PC-3 (cell line): ENCODE measurements at regions not wholly inside any gene's neighbourhood (a gene's known extent, or its start where the extent isn't known, plus 50 kb on each side); places are given as distances from the start of the nearest gene placed in this dataset.

ENCODE experiments used
- ATAC-seq: fragments of 200-7000 bp; cut with Tn5 transposase; 2 replicates; pipeline ENCODE4 v1.9.1; 2020; ENCODE audit warnings: mild to moderate bottlenecking, moderate library complexity
- BruUV-seq: library from RNA; stranded (reverse); fragments of 400-500 nt; replicated peaks from 2 replicates; lab custom pipeline; 2021; lab: Mats Ljungman, UMichigan
- CTCF ChIA-PET: fragments of 300-600 bp; sonication (Branson Sonifier 250); formaldehyde crosslinking; loops from one replicate; lab custom pipeline; 2022; ENCODE audit warnings: antibody characterized with exemption; lab: Charles Lee
- POLR2A ChIA-PET: fragments of 300-600 bp; sonication (Branson Sonifier 250); formaldehyde crosslinking; loops from one replicate; lab custom pipeline; 2022; ENCODE audit warnings: antibody characterized with exemption; ENCODE audit not compliant: unreplicated experiment; lab: Charles Lee
- DNase-seq: peaks from one replicate; pipeline ENCODE4 v3.0.0-alpha.2; 2015
- H2AFZ ChIP-seq: fragments of 300-600 bp; sonication (generic); 2 replicates; pipeline ENCODE4 v1.6.0; 2016; ENCODE audit warnings: antibody characterized with exemption, low read length
- H3F3A ChIP-seq: fragments of 300-600 bp; sonication (generic); one replicate; pipeline ENCODE4 v1.6.0; 2017; ENCODE audit warnings: antibody characterized with exemption, low read length, control low read depth, mild to moderate bottlenecking; ENCODE audit not compliant: unreplicated experiment
- H3K27ac ChIP-seq: fragments of 300-600 bp; sonication (generic); 2 replicates; pipeline ENCODE4 v1.5.1; 2016; ENCODE audit warnings: mild to moderate bottlenecking, low read length
- H3K27me3 ChIP-seq: fragments of 300-600 bp; sonication (generic); 2 replicates; pipeline ENCODE4 v1.6.1; 2016; ENCODE audit warnings: low read length, mixed read lengths
- H3K36me3 ChIP-seq: fragments of 300-600 bp; sonication (generic); 2 replicates; pipeline ENCODE4 v1.6.1; 2016; ENCODE audit warnings: low read depth, mixed run types, low read length, mixed read lengths
- H3K4me1 ChIP-seq: fragments of 300-600 bp; sonication (generic); 2 replicates; pipeline ENCODE4 v1.5.1; 2016; ENCODE audit warnings: low read length; ENCODE audit not compliant: insufficient read depth
- H3K4me2 ChIP-seq: fragments of 300-600 bp; sonication (generic); 2 replicates; pipeline ENCODE4 v1.6.0; 2016; ENCODE audit warnings: low read length
- H3K4me3 ChIP-seq: fragments of 300-600 bp; sonication (generic); 2 replicates; pipeline ENCODE4 v1.5.1; 2016; ENCODE audit warnings: mild to moderate bottlenecking, low read length, mixed read lengths
- H3K79me2 ChIP-seq: fragments of 300-600 bp; sonication (generic); 2 replicates; pipeline ENCODE4 v1.6.1; 2017; ENCODE audit warnings: low read length, mixed read lengths
- H3K9ac ChIP-seq: fragments of 300-600 bp; sonication (generic); 2 replicates; pipeline ENCODE4 v1.6.0; 2016; ENCODE audit warnings: mild to moderate bottlenecking, low read length
- H3K9me2 ChIP-seq: fragments of 300-600 bp; sonication (generic); replicated peaks from 2 replicates; pipeline ENCODE4 v1.6.1; 2016; ENCODE audit warnings: mixed run types, low read length, mixed read lengths
- H3K9me3 ChIP-seq: fragments of 300-600 bp; sonication (generic); 2 replicates; pipeline ENCODE4 v1.6.1; 2016; ENCODE audit warnings: low read length, mixed read lengths
- H4K20me1 ChIP-seq: fragments of 300-600 bp; sonication (generic); 2 replicates; pipeline ENCODE4 v1.6.1; 2016; ENCODE audit warnings: low read length, mixed read lengths
- CTCF ChIP-seq: fragments of 300-600 bp; sonication (generic); conservative IDR thresholded peaks from 2 replicates; pipeline ENCODE4 v1.5.1; 2017; ENCODE audit warnings: antibody characterized with exemption, low read depth, mild to moderate bottlenecking, low read length
- EZH2 ChIP-seq: fragments of 300-600 bp; sonication (generic); IDR thresholded peaks from one replicate; pipeline ENCODE4 v1.6.1; 2017; ENCODE audit warnings: antibody characterized with exemption, mild to moderate bottlenecking, low read length; ENCODE audit not compliant: unreplicated experiment
- EZH2phosphoT487 ChIP-seq: fragments of 300-600 bp; sonication (generic); IDR thresholded peaks from 2 replicates; pipeline ENCODE4 v1.6.1; 2018; ENCODE audit warnings: mild to moderate bottlenecking, antibody characterized with exemption, low read length, borderline replicate concordance
- intact Hi-C: fragments of 100-400 bp; cut with micrococcal nuclease; formaldehyde crosslinking; loops from 2 replicates; pipeline ENCODE4 v1.9.0; 2023

- CTCF ChIA-PET = no interaction called here
- Histone ChIP-seq H3K36me3 (no peaks in the 10 kb centered on the region), H3K9me3 (no peaks in the 10 kb centered on the region), H3K27me3 (no peaks in the 10 kb centered on the region), H3K4me1 (peaks cover 1% of the 10 kb centered on the region; the same call in 1 of the 2 replicates), H3F3A (no peaks in the 10 kb centered on the region), H3K4me2 (no peak overlapping the region), H3K9ac (no peak overlapping the region), H2AFZ (no peak overlapping the region), H3K9me2 (no peaks in the 10 kb centered on the region), H3K27ac (no peak overlapping the region), H4K20me1 (no peaks in the 10 kb centered on the region), H3K79me2 (no peaks in the 10 kb centered on the region), H3K4me3 (no peak overlapping the region)
- BruUV-seq = no TSS peak
- no peak for ATAC-seq
- DNase-seq = no peak
- intact Hi-C loops = no loop called here
- TF ChIP-seq CTCF (no peak), EZH2 (no peak), EZH2phosphoT487 (no peak)
- POLR2A ChIA-PET = no interaction called here
These were observed 75.8 kb downstream of the TMEM17 start for GRCh38 chr2:62430146-62430545.

DNA sequence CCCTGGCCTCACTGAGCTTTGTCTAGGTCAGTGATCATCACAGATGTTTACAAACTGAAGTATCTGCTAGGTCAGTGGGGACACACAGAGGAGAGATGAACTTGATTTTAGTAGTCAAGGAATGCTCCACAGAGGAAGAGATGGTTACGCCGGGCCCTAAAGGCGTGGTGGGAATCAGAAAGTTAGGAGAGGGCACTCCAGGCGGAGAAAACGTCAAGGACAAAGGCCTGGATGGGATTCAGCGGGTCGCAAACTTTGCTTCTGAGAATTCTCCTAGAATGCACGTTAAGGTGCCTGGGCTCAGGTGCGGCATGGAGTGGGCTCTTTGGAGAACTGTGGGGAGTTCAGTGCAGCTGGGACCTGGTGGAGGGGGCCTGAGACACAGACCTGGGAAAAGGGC, 78.8 kb downstream of the TMEM17 start:
- Histone ChIP-seq H3K27ac (no peak overlapping the region), H3K4me2 (no peak overlapping the region), H3K9ac (no peak overlapping the region), H3K9me2 (no peaks in the 10 kb centered on the region), H3K27me3 (no peaks in the 10 kb centered on the region), H3K9me3 (no peaks in the 10 kb centered on the region), H3F3A (no peaks in the 10 kb centered on the region), H4K20me1 (no peaks in the 10 kb centered on the region), H3K4me3 (no peak overlapping the region), H2AFZ (no peak overlapping the region), H3K4me1 (peaks cover 5% of the 10 kb centered on the region; the same call in 1 of the 2 replicates), H3K36me3 (no peaks in the 10 kb centered on the region), H3K79me2 (no peaks in the 10 kb centered on the region)
- intact Hi-C loops = no loop called here
- ChIA-PET POLR2A (no interaction called here), CTCF (no interaction called here)
- no peak for TF ChIP-seq EZH2phosphoT487
- no peak for TF ChIP-seq CTCF
- no peak for TF ChIP-seq EZH2
- BruUV-seq = no TSS peak
- DNase-seq (no peak), ATAC-seq (no peak)

DNA sequence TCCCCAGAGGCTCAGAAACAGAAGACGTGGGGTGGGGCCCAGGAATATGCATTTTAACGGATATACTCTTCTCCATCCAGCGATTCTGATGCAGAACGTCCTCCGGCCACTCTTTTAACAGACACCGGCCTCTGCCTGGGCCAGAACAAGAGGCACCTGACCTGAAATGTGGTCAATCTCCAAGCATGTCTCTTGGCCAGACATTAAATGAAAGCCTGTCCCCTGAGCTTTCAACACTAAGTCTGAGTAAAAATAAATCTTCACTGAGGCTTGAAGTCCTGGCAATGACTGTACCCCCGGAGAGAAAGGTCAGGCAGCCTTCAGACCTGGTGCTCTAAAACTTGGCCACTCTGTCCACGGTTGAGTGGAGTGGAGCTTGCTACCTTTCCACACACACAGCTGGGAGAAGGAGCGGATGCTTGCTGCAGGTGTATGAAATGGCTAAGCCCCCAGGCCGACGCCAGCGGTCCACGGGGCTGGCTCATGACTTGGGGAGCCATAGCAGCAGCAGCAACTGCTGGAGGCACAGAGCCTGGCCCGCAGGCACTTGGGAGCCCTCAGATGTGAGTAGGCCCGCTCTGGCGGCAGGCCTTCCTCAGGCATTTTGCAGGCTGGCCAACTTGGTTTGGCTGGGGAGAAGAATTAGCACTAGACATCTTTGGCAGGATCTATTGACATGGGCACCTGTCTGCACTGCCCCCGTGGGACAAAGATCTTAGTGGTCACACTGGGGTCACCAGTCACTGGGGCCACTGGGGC, 79.7 kb downstream of the TMEM17 start:
- no peak overlapping the region for H3K27ac ChIP-seq
- H3K36me3 ChIP-seq = no peaks in the 10 kb centered on the region
- POLR2A ChIA-PET = no interaction called here
- H2AFZ ChIP-seq = no peak overlapping the region
- no peak overlapping the region for H3K4me2 ChIP-seq
- no TSS peak for BruUV-seq
- no peak overlapping the region for H3K4me3 ChIP-seq
- ATAC-seq = no peak
- H3K4me1 ChIP-seq = peaks cover 5% of the 10 kb centered on the region; the same call in 1 of the 2 replicates
- CTCF ChIA-PET = no interaction called here
- TF ChIP-seq EZH2phosphoT487 (no peak), CTCF (no peak)
- no peak for DNase-seq
- intact Hi-C loops = no loop called here
- H4K20me1 ChIP-seq = no peaks in the 10 kb centered on the region
- H3K9me2 ChIP-seq = no peaks in the 10 kb centered on the region
- no peaks in the 10 kb centered on the region for H3K27me3 ChIP-seq
- H3K79me2 ChIP-seq = no peaks in the 10 kb centered on the region
- H3K9ac ChIP-seq = no peak overlapping the region
- no peaks in the 10 kb centered on the region for H3K9me3 ChIP-seq
- H3F3A ChIP-seq = no peaks in the 10 kb centered on the region
